ENCODE measurements at regions not wholly inside any gene's neighbourhood (a gene's known extent, or its start where the extent isn't known, plus 50 kb on each side); places are given as distances from the start of the nearest gene placed in this dataset.

DNA sequence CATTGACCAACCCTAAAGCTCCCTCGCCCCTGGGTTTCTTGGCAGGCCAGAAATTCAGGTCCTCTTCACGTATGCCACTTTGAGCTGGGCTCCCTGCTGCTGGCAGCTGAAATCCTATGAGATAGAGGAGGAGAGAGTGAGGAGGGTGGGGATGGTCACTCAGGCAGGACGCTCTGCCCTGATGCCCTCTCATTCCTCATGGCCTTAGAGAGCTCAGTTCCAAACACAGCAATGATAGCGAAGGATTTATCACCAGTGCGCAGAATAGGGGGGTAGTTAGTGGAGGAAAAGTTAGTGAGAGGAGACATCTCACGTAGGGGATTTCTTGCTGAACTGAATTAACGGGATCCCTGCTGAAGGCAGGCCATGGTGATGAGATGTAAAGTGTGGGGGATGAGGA, 84.2 kb upstream of the PMEPA1 start:
- TF ChIP-seq POLR2AphosphoS5 (IDR thresholded peaks at IDR 0.05; ENCODE audit: low read depth, low read length) (no peak), SIN3A (IDR thresholded peaks at IDR 0.05; ENCODE audit: borderline replicate concordance, insufficient read depth, low read length) (no peak), FOXP2 (optimal IDR thresholded peaks at IDR 0.05; ENCODE audit: borderline replicate concordance, extremely low read depth, extremely low read length, insufficient read depth) (no peak), TAF1 (IDR thresholded peaks at IDR 0.05; ENCODE audit: borderline replicate concordance, insufficient read depth, low read length) (no peak)
- TF ChIP-seq, protein P1, sequence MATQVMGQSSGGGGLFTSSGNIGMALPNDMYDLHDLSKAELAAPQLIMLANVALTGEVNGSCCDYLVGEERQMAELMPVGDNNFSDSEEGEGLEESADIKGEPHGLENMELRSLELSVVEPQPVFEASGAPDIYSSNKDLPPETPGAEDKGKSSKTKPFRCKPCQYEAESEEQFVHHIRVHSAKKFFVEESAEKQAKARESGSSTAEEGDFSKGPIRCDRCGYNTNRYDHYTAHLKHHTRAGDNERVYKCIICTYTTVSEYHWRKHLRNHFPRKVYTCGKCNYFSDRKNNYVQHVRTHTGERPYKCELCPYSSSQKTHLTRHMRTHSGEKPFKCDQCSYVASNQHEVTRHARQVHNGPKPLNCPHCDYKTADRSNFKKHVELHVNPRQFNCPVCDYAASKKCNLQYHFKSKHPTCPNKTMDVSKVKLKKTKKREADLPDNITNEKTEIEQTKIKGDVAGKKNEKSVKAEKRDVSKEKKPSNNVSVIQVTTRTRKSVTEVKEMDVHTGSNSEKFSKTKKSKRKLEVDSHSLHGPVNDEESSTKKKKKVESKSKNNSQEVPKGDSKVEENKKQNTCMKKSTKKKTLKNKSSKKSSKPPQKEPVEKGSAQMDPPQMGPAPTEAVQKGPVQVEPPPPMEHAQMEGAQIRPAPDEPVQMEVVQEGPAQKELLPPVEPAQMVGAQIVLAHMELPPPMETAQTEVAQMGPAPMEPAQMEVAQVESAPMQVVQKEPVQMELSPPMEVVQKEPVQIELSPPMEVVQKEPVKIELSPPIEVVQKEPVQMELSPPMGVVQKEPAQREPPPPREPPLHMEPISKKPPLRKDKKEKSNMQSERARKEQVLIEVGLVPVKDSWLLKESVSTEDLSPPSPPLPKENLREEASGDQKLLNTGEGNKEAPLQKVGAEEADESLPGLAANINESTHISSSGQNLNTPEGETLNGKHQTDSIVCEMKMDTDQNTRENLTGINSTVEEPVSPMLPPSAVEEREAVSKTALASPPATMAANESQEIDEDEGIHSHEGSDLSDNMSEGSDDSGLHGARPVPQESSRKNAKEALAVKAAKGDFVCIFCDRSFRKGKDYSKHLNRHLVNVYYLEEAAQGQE (IDR thresholded peaks at IDR 0.05; ENCODE audit: insufficient read depth in 1 of 2, low read depth in 2 of 2, low read length in 2 of 2): no peak

DNA sequence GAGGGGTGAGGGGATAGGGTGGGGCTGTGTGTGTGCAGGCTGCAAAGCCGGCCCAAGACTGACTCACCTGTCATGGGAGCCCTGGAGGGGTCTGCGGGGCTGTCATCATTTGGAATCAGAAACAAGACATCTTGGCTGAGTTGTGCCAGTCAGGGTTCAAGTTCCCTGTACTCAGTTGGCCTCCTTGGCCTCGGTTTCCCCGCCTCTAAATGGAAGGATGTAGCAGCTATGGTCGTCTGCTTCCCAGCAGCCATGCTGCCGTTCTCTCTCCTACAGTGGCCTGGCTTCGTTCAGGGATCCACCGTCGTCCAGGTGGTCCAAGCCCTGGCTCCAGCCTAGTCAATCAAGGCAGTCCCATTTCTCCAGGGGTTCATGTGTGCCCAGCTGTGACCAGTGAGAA, 83.6 kb upstream of the PMEPA1 start:
- no peak for TF ChIP-seq SIN3A (IDR thresholded peaks at IDR 0.05; ENCODE audit: borderline replicate concordance, insufficient read depth, low read length)
- no peak for TF ChIP-seq TAF1 (IDR thresholded peaks at IDR 0.05; ENCODE audit: borderline replicate concordance, insufficient read depth, low read length)
- TF ChIP-seq FOXP2 (optimal IDR thresholded peaks at IDR 0.05; ENCODE audit: borderline replicate concordance, extremely low read depth, extremely low read length, insufficient read depth): no peak

DNA sequence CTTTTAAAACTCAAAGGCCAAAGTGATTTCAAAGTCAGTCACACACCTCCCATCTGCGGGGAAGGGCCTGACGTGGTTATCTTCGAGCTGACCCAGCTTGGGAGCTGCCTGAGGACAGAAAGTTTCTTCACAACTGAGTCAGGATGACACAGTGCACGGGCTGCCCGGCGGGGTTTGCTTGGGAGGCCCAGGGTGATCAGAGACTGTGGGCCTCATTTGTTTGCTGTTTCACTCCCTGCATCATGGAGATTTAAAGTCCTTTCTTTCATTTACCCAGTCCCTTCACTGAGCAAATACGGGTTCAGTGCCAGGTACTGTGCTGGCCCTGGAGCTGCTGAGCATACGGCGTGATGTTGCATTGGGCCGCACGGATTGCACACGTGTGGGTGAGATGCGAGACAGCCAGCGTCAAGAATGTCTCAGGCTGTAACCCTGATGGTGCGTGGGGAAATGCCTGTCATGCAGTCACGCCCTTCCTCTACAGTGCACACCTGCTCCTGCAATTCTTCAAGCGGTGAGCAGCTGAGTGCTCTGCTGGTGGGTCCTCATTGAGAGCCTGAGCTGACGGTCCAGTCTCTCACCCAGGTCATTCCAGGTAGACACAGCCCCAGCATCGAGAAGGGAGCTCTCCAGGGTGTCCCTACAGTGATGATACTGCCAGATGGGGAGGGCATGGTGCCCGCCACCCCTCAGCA, 82.7 kb upstream of the PMEPA1 start:
- TF ChIP-seq, protein P1 (IDR thresholded peaks at IDR 0.05; ENCODE audit: insufficient read depth in 1 of 2, low read depth in 2 of 2, low read length in 2 of 2): peak in 1 of 2 experiments; percentile 58; a peak in 2 of 4 replicates
- TF ChIP-seq SIN3A (IDR thresholded peaks at IDR 0.05; ENCODE audit: borderline replicate concordance, insufficient read depth, low read length): no peak

DNA sequence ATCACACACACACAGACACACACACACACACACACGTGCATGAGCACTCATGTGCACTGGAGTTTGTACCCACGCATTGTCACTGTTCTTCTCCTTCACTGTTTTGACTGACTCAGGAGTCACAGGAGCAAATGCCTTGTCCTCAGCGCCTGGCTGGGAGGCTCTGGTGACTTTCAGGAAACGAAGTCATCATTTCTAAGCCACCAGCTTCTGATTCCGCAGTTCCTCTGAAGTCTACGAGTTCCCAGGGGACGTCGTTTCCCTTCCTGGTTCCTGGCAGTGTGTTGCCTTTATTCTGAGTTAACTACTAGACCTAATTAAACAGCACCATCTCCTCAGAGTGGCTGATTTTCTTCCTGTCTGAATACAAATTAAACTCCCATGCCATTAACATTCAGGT, 82.2 kb upstream of the PMEPA1 start:
- TF ChIP-seq TAF1 (IDR thresholded peaks at IDR 0.05; ENCODE audit: borderline replicate concordance, insufficient read depth, low read length) (no peak), FOXP2 (optimal IDR thresholded peaks at IDR 0.05; ENCODE audit: borderline replicate concordance, extremely low read depth, extremely low read length, insufficient read depth) (no peak), POLR2AphosphoS5 (IDR thresholded peaks at IDR 0.05; ENCODE audit: low read depth, low read length) (no peak), SIN3A (IDR thresholded peaks at IDR 0.05; ENCODE audit: borderline replicate concordance, insufficient read depth, low read length) (no peak)
- TF ChIP-seq, protein P1 (IDR thresholded peaks at IDR 0.05; ENCODE audit: insufficient read depth in 1 of 2, low read depth in 2 of 2, low read length in 2 of 2): no peak

DNA sequence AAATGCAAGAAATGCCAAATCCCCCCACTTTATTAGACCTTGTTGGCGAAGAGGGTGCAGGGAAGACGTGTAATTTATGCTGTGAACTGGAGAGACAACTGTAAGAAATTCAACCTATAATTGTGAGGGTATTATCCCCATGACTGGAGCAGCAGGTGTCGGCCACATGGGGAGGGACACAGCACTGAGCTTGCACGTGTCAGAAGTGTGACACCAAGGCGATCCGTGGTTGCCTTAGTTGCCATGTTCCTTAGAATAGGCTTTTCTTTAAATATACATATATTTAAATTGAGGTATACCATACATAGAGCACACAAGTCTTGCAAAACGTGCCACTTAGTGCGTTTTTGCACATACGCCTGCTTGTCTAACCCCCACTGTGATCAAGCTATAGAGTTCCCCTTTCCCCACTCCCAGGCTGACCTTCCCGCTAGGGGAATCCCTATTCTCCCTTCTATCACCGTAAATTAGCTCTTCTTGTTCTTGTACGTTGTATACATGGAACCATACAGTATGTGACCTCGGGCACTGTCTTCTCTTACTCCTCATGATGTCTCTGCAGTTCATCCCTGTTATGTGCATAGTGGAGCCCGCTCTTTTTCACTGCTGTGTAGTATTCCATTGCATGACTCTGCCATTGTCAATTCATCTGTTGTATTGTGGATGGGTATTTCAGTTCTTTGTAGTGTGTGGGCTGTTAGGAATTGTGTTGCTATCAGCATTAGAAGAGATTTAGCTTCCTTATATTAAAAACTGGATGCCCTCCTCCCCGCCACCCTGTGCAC, 81.6 kb upstream of the PMEPA1 start:
- TF ChIP-seq, protein P1 (IDR thresholded peaks at IDR 0.05; ENCODE audit: insufficient read depth in 1 of 2, low read depth in 2 of 2, low read length in 2 of 2): no peak
- TF ChIP-seq TAF1 (IDR thresholded peaks at IDR 0.05; ENCODE audit: borderline replicate concordance, insufficient read depth, low read length): no peak
- no peak for TF ChIP-seq POLR2AphosphoS5 (IDR thresholded peaks at IDR 0.05; ENCODE audit: low read depth, low read length)
- TF ChIP-seq SIN3A (IDR thresholded peaks at IDR 0.05; ENCODE audit: borderline replicate concordance, insufficient read depth, low read length): no peak
- TF ChIP-seq FOXP2 (optimal IDR thresholded peaks at IDR 0.05; ENCODE audit: borderline replicate concordance, extremely low read depth, extremely low read length, insufficient read depth): no peak
